ENCODE measurements at regions not wholly inside any gene's neighbourhood (a gene's known extent, or its start where the extent isn't known, plus 50 kb on each side); places are given as distances from the start of the nearest gene placed in this dataset.

DNA sequence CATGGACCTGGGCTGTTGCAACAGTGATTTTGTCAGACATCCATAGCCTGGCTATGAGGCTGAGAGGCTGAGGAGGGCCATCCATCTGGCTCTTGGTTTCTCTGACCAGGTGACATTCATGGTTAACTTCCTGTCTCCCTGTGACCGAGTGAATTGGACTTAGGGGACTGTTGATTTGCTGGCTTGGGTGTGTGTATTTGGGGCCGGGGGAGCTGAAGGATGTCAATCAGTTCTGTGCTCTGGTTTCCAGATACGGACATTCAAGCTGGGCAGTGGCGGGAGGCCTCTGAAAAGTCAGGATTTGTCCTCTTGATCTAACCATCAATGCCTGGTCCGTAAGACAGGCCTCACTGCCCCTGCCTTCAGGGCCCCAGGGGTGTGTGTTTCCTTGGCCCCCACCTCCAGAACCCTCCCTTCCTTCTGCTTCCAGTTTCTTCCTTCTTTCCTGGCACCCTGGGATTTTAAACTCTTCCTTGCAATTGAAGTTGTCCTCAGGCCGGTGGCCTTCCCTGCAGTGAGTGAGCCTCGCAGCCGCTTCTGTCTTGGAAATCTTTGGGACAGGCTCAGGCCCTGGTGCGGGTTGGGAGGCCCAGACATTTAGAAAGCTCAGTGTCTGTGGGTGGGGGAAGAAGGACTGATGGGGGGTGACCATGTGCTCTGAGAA is 54.7 kb upstream of the HAAO start:
- in situ Hi-C loops (cut with MboI; ENCODE audit: low pct_unique_long_range_greater_than_20kb, low sequenced_read_pairs, unreplicated experiment): no loop called here

GRCh38 chr2:42846026-42846425 is 53.6 kb upstream of the HAAO start:
- DNase-seq (ENCODE audit: low spot score): no peak
- in situ Hi-C loops (cut with MboI; ENCODE audit: low pct_unique_long_range_greater_than_20kb, low sequenced_read_pairs, unreplicated experiment): no loop called here
- no peak for TF ChIP-seq CTCF (IDR thresholded peaks at IDR 0.05; ENCODE audit: extremely low read depth, insufficient read depth, missing control alignments)

More for the DNA sequence above, 54.7 kb upstream of the HAAO start:
- no peak for DNase-seq (ENCODE audit: low spot score)
- TF ChIP-seq CTCF (IDR thresholded peaks at IDR 0.05; ENCODE audit: extremely low read depth, insufficient read depth, missing control alignments): no peak

DNA sequence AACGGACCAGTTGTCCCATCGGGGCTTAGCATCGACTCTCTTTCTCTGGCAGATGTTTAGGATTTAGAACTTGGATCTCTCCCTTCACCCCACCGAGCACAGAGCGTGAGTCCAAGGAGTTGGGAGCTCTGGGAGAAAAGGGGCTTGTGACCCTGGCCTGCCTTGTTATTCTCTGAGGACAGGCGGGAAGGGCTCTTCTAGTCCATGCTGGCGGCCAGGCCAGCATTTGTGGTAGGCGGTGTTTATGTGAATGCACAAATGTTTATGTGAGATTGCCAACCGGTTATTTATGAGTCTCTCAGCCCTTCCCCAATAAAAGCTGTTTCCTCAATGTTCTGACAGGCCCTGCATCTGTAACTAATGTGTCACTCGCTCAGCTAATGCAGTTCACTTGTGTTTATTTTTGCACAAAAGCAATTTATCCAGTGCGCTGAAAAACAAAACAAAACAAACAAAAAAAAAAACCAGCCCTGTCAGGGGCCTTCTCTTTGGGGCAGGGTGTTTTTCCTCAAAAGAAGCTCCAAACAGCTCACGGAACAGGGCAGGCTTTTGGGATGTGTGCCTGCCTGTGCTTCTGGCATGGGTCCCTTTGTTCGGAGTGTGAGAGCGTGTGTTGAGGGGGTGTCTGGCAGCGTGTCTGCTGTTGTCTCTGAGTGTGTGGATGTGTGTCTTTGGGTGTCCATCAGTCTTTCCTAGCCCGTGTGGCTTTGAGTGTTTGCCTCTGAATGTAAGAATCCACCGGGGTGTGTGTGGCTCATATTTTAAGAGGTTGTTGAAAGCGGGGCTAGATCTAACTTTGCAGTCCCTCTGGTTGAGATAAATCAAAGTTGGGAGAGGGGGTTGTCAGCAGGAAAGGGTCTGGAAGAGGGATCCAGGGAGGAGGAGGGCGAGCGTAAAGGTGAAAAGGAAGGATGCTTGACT is 52.8 kb upstream of the HAAO start:
- DNase-seq (ENCODE audit: low spot score): no peak
- in situ Hi-C loops (cut with MboI; ENCODE audit: low pct_unique_long_range_greater_than_20kb, low sequenced_read_pairs, unreplicated experiment): no loop called here
- TF ChIP-seq CTCF (IDR thresholded peaks at IDR 0.05; ENCODE audit: extremely low read depth, insufficient read depth, missing control alignments): no peak

DNA sequence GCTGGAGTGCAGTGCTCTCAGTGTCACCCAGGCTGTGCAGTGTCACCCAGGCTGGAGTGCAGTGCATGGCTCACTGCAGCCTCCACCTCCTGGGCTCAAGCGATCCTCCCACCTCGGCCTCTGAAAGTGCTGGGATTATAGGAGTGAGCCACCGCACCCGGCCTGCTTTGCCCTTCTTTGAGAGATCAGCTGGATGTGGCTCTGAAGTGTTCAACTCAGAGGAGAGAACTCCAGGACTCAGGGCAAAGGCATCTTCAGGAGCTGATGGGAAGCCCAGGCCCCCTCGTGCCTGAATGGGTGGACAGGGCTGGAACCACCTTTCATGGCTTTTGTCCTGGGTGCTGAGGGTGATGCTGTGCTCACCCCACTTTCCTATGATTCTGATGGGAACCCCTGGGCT is 52.0 kb upstream of the HAAO start:
- no peak for TF ChIP-seq CTCF (IDR thresholded peaks at IDR 0.05; ENCODE audit: extremely low read depth, insufficient read depth, missing control alignments)
- DNase-seq (ENCODE audit: low spot score): no peak
- in situ Hi-C loops (cut with MboI; ENCODE audit: low pct_unique_long_range_greater_than_20kb, low sequenced_read_pairs, unreplicated experiment): no loop called here

- no peak for DNase-seq (ENCODE audit: low spot score)
- in situ Hi-C loops (cut with MboI; ENCODE audit: low pct_unique_long_range_greater_than_20kb, low sequenced_read_pairs, unreplicated experiment): no loop called here
- no peak for TF ChIP-seq CTCF (IDR thresholded peaks at IDR 0.05; ENCODE audit: extremely low read depth, insufficient read depth, missing control alignments)
Observed at GRCh38 chr2:42843611-42844010, 51.2 kb upstream of the HAAO start.

DNA sequence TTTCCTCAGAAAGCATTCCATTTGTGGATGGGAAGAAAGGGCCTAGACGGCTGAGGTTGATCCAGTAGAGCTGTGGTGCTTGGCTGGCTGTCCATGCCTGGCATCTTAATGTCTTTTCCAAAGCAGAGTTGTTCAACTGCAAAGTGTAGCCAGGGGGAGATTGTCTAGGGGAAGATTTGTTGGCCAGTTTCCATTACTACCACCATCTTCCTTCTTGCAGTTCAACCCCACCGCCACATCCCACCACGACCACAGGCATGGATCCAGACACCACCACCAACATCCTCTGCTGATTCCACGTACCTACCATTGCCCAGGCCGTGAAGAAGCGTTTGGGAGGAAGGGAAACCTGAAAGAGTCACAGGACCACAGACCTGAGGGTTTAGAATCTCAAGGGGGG is 50.7 kb upstream of the HAAO start:
- in situ Hi-C loops (cut with MboI; ENCODE audit: low pct_unique_long_range_greater_than_20kb, low sequenced_read_pairs, unreplicated experiment): no loop called here
- TF ChIP-seq CTCF (IDR thresholded peaks at IDR 0.05; ENCODE audit: extremely low read depth, insufficient read depth, missing control alignments): no peak
- no peak for DNase-seq (ENCODE audit: low spot score)
